Vagina (tissue), 2 donors: ENCODE measurements at regions not wholly inside any gene's neighbourhood (a gene's known extent, or its start where the extent isn't known, plus 50 kb on each side); places are given as distances from the start of the nearest gene placed in this dataset.

ENCODE experiments used
- DNase-seq, 2 donors: peaks; one replicate each; pipeline ENCODE4 v3.0.0-alpha.2; 2017; ENCODE audit errors: extremely low spot score in 2 of 2
- H3K27ac ChIP-seq: fragments of 200-600 bp; sonication (generic); one replicate; pipeline ENCODE4 v1.5.1; 2019
- H3K27me3 ChIP-seq: fragments of 200-600 bp; sonication (generic); one replicate; pipeline ENCODE4 v1.5.1; 2019
- H3K36me3 ChIP-seq, 2 donors: fragments of 200-600 bp; sonication (generic); one replicate each; pipeline ENCODE4 v1.5.1; 2017 to 2019
- H3K4me1 ChIP-seq: fragments of 200-600 bp; sonication (generic); one replicate; pipeline ENCODE4 v1.5.1; 2019
- H3K4me3 ChIP-seq, 2 donors: fragments of 200-600 bp; sonication (generic); 1 replicate in 1 of 2; 2 replicates in 1 of 2; pipeline ENCODE4 v1.5.1; 2016 to 2019
- H3K9me3 ChIP-seq: fragments of 200-600 bp; sonication (generic); one replicate; pipeline ENCODE4 v1.5.1; 2019
- CTCF ChIP-seq, 3 experiments: fragments of 450-650 bp in 2 of 3; fragments of 200-600 bp in 1 of 3; sonication (generic) in 1 of 3; IDR thresholded peaks; one replicate each; pipeline ENCODE4 v1.5.1; 2017 to 2019; ENCODE audit warnings: antibody characterized with exemption in 3 of 3, mild to moderate bottlenecking in 2 of 3, moderate library complexity in 2 of 3
- POLR2A ChIP-seq, 2 donors: fragments of 450-650 bp; IDR thresholded peaks; one replicate each; pipeline ENCODE4 v1.6.1; 2017; ENCODE audit warnings: antibody characterized with exemption in 2 of 2, mild to moderate bottlenecking in 2 of 2, moderate library complexity in 2 of 2
- POLR2AphosphoS5 ChIP-seq, 2 donors: sonication (generic); formaldehyde crosslinking; IDR thresholded peaks; one replicate each; pipeline ENCODE4 v1.9.0; 2017; ENCODE audit warnings: antibody characterized with exemption in 2 of 2, mild to moderate bottlenecking in 2 of 2, low read depth in 1 of 2; ENCODE audit not compliant: insufficient read depth in 1 of 2
- intact Hi-C: fragments of 100-400 bp; cut with DNase I; formaldehyde crosslinking; loops from one replicate; pipeline ENCODE4 v1.15.1; 2023

GRCh38 chr22:48751539-48752437 lies 1075.9 kb downstream of the BRD1 start:
- Histone ChIP-seq H3K4me1 (no peaks in the 10 kb centered on the region), H3K9me3 (no peaks in the 10 kb centered on the region), H3K4me3 (no peak overlapping the region), H3K36me3 (no peaks in the 10 kb centered on the region), H3K27ac (no peak overlapping the region), H3K27me3 (no peaks in the 10 kb centered on the region)
- peak; percentile 77 to 94 for DNase-seq
- intact Hi-C loops = no loop called here
- no peak for TF ChIP-seq POLR2AphosphoS5 (IDR thresholded peaks at IDR 0.05; ENCODE audit: insufficient read depth in 1 of 2, low read depth in 1 of 2)
- TF ChIP-seq POLR2A (IDR thresholded peaks at IDR 0.05) = no peak
- TF ChIP-seq CTCF (IDR thresholded peaks at IDR 0.05) = no peak

- Histone ChIP-seq H3K36me3 (no peaks in the 10 kb centered on the region), H3K27ac (no peak overlapping the region), H3K4me1 (no peaks in the 10 kb centered on the region), H3K9me3 (no peaks in the 10 kb centered on the region), H3K4me3 (no peak overlapping the region), H3K27me3 (no peaks in the 10 kb centered on the region)
- no peak for TF ChIP-seq POLR2AphosphoS5 (IDR thresholded peaks at IDR 0.05; ENCODE audit: insufficient read depth in 1 of 2, low read depth in 1 of 2)
- TF ChIP-seq POLR2A (IDR thresholded peaks at IDR 0.05) = no peak
- no peak for TF ChIP-seq CTCF (IDR thresholded peaks at IDR 0.05)
- intact Hi-C loops = no loop called here
- DNase-seq = peak; percentile 49 to 70
Observed at GRCh38 chr22:48750826-48751440, 1076.7 kb downstream of the BRD1 start.

- intact Hi-C loops = no loop called here
- no peaks in the 10 kb centered on the region for H3K36me3 ChIP-seq
- H3K4me1 ChIP-seq = no peaks in the 10 kb centered on the region
- H3K27me3 ChIP-seq = no peaks in the 10 kb centered on the region
- no peak overlapping the region for H3K4me3 ChIP-seq
- peak in 1 of 2 donors; percentile 28 for DNase-seq
- H3K9me3 ChIP-seq = no peaks in the 10 kb centered on the region
- no peak overlapping the region for H3K27ac ChIP-seq
- no peak for TF ChIP-seq POLR2AphosphoS5 (IDR thresholded peaks at IDR 0.05; ENCODE audit: insufficient read depth in 1 of 2, low read depth in 1 of 2)
- no peak for TF ChIP-seq POLR2A (IDR thresholded peaks at IDR 0.05)
- no peak for TF ChIP-seq CTCF (IDR thresholded peaks at IDR 0.05)
Observed at GRCh38 chr22:48750282-48750681, 1077.4 kb downstream of the BRD1 start.

GRCh38 chr22:48749555-48750227 lies 1078.0 kb downstream of the BRD1 start:
- Histone ChIP-seq H3K27me3 (no peaks in the 10 kb centered on the region), H3K9me3 (no peaks in the 10 kb centered on the region), H3K36me3 (no peaks in the 10 kb centered on the region), H3K27ac (no peak overlapping the region), H3K4me3 (no peak overlapping the region), H3K4me1 (no peaks in the 10 kb centered on the region)
- no peak for TF ChIP-seq POLR2A (IDR thresholded peaks at IDR 0.05)
- no peak for TF ChIP-seq POLR2AphosphoS5 (IDR thresholded peaks at IDR 0.05; ENCODE audit: insufficient read depth in 1 of 2, low read depth in 1 of 2)
- TF ChIP-seq CTCF (IDR thresholded peaks at IDR 0.05) = no peak
- intact Hi-C loops = no loop called here
- peak; percentile 52 to 87 for DNase-seq
